Epithelial cell of proximal tubule (primary cell): ENCODE measurements at regions not wholly inside any gene's neighbourhood (a gene's known extent, or its start where the extent isn't known, plus 50 kb on each side); places are given as distances from the start of the nearest gene placed in this dataset.
"Not testable (repeated sequence)": the region's sequence is repeated elsewhere in the genome, so short reads cannot be mapped to it uniquely, and the experiment has no call there.

Experiments
- DNase-seq: peaks from one replicate; pipeline ENCODE4 v3.0.0-alpha.2; 2011; ENCODE audit warnings: low read depth
- H3K4me3 ChIP-seq: 2 replicates; pipeline ENCODE4 v1.5.1; 2011; ENCODE audit warnings: low read depth, mild to moderate bottlenecking, low read length
- TF ChIP-seq, protein P1 (sequence below): conservative IDR thresholded peaks from 2 replicates; pipeline ENCODE4 v1.5.1; 2012; ENCODE audit warnings: low read depth, mild to moderate bottlenecking, low read length

GRCh38 chr20:53809728-53810365, 216.2 kb upstream of the ZNF217 start:
- TF ChIP-seq, protein P1, sequence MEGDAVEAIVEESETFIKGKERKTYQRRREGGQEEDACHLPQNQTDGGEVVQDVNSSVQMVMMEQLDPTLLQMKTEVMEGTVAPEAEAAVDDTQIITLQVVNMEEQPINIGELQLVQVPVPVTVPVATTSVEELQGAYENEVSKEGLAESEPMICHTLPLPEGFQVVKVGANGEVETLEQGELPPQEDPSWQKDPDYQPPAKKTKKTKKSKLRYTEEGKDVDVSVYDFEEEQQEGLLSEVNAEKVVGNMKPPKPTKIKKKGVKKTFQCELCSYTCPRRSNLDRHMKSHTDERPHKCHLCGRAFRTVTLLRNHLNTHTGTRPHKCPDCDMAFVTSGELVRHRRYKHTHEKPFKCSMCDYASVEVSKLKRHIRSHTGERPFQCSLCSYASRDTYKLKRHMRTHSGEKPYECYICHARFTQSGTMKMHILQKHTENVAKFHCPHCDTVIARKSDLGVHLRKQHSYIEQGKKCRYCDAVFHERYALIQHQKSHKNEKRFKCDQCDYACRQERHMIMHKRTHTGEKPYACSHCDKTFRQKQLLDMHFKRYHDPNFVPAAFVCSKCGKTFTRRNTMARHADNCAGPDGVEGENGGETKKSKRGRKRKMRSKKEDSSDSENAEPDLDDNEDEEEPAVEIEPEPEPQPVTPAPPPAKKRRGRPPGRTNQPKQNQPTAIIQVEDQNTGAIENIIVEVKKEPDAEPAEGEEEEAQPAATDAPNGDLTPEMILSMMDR: no peak
- DNase-seq: no peak
- no peak overlapping the region for H3K4me3 ChIP-seq

GRCh38 chr20:53809217-53809616, 215.6 kb upstream of the ZNF217 start:
- TF ChIP-seq, protein P1: no peak
- H3K4me3 ChIP-seq: no peak overlapping the region
- no peak for DNase-seq

- TF ChIP-seq, protein P1: no peak
- DNase-seq: no peak
- no peak overlapping the region for H3K4me3 ChIP-seq
These were observed 215.1 kb upstream of the ZNF217 start for GRCh38 chr20:53808733-53809132.

DNA sequence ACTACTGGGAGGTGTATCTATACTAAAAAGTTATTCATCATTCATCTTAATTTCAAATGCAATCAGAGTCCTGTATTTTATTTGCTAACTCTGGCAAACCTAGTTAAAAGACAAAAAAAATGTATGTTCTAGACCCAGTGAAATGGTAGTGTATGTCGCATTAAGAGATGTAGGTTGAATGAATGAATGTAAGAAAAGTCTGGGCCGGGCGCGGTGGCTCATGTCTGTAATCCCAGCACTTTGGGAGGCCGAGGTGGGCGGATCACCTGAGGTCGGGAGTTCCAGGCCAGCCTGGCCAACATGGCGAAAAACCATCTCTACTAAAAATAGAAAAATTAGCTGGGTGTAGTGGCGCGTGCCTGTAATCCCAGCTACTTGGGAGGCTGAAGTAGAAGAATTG, 214.7 kb upstream of the ZNF217 start:
- DNase-seq: not testable (repeated sequence)

DNA sequence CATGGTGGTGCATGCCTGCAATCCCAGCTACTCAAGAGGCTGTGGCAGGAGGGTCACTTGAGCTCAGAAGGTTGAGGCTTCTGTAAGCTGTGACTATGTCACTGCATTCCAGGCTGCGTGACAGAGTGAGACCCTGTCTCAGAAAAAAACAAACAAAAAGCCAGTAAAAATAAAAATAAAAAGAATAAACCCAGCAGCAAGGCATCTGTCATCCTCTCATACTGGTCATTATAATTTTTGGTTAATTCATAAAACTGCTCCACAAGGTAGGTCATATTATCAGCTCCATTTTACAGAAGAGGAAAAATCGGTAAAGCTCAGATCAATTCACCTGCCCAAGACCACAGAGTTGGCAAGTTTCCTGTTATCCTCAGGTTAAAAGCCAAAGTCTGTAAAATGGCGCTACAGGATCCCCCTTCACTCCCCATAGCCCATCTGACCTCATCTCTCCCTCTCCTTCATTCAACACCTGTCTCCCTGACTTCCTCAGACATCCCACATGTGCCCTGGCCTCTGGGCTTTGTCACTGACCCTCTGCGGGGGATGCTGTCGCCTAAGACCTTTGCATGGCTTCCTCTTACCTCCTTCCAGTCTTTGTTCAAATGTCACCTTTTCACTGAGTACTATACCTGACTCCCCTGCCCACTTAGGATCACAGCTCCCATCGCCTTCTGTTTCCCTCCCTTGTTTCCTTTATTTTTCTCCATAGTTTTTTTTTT, 213.2 kb upstream of the ZNF217 start:
- no peak for DNase-seq
- no peak overlapping the region for H3K4me3 ChIP-seq
- TF ChIP-seq, protein P1: no peak

More for the DNA sequence above, 214.7 kb upstream of the ZNF217 start:
- H3K4me3 ChIP-seq: not testable (repeated sequence)

- DNase-seq: no peak
- TF ChIP-seq, protein P1: no peak
- no peak overlapping the region for H3K4me3 ChIP-seq
These were observed 212.3 kb upstream of the ZNF217 start for GRCh38 chr20:53805895-53806384.

- TF ChIP-seq, protein P1: no peak
- H3K4me3 ChIP-seq: no peak overlapping the region
- DNase-seq: no peak
These were observed 211.6 kb upstream of the ZNF217 start for GRCh38 chr20:53804920-53805894.

GRCh38 chr20:53804308-53804707, 210.7 kb upstream of the ZNF217 start:
- H3K4me3 ChIP-seq, DNase-seq: not testable (repeated sequence)
